ENCODE measurements at regions not wholly inside any gene's neighbourhood (a gene's known extent, or its start where the extent isn't known, plus 50 kb on each side); places are given as distances from the start of the nearest gene placed in this dataset.

DNA sequence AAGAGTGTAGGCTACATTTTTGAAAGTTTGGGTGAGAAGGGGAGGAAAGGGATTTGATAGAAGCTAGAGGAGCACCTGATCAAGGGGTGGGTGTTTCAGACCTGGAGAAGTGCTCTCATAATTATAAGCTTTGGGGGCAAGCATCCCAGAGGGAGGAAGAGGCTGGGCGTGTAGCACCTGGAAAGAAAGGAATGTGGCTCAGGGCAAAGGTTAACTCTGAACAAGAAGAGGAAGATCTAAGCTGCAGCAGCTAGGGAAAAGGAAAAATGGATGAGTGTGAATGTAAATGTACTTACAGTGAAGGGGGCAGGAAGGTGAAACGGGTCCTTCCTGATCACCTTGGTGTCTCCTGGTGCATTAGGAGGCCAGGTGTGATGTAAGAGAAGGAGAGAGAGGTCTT lies 49.8 kb upstream of the ANKRD55 start:
- TF ChIP-seq, protein P1, sequence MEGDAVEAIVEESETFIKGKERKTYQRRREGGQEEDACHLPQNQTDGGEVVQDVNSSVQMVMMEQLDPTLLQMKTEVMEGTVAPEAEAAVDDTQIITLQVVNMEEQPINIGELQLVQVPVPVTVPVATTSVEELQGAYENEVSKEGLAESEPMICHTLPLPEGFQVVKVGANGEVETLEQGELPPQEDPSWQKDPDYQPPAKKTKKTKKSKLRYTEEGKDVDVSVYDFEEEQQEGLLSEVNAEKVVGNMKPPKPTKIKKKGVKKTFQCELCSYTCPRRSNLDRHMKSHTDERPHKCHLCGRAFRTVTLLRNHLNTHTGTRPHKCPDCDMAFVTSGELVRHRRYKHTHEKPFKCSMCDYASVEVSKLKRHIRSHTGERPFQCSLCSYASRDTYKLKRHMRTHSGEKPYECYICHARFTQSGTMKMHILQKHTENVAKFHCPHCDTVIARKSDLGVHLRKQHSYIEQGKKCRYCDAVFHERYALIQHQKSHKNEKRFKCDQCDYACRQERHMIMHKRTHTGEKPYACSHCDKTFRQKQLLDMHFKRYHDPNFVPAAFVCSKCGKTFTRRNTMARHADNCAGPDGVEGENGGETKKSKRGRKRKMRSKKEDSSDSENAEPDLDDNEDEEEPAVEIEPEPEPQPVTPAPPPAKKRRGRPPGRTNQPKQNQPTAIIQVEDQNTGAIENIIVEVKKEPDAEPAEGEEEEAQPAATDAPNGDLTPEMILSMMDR (conservative IDR thresholded peaks at IDR 0.05; ENCODE audit: low read length): no peak
- TF ChIP-seq EZH2phosphoT487 (IDR thresholded peaks at IDR 0.05; ENCODE audit: borderline replicate concordance): no peak

Measured in Loucy (cell line).